ENCODE measurements at regions not wholly inside any gene's neighbourhood (a gene's known extent, or its start where the extent isn't known, plus 50 kb on each side); places are given as distances from the start of the nearest gene placed in this dataset.

- no peak for DNase-seq (ENCODE audit: low read depth, low spot score)
- H3K27ac ChIP-seq (ENCODE audit: control insufficient read depth, insufficient read depth, low read length): no peak overlapping the region
- no peaks in the 10 kb centered on the region for H4K20me1 ChIP-seq (ENCODE audit: control insufficient read depth, extremely low read depth, insufficient read depth, low read length)
- peaks cover 2% of the 10 kb centered on the region for H3K9me3 ChIP-seq (ENCODE audit: control insufficient read depth, low read depth, low read length)
- H2AFZ ChIP-seq (ENCODE audit: control insufficient read depth, low read length): no peak overlapping the region
- no peaks in the 10 kb centered on the region for H3K9me1 ChIP-seq (ENCODE audit: control insufficient read depth, extremely low read depth, insufficient read depth, low read length)
- dilution Hi-C loops (cut with MboI; ENCODE audit: extremely low pct_ligation_motif_present, low sequenced_read_pairs): no loop called here
- no peaks in the 10 kb centered on the region for H3K36me3 ChIP-seq (ENCODE audit: control insufficient read depth in 2 of 2, extremely low read depth in 1 of 2, insufficient read depth in 2 of 2, low read length in 2 of 2)
- H3K4me2 ChIP-seq (ENCODE audit: control insufficient read depth, extremely low read depth, insufficient read depth, low read depth, low read length): no peak overlapping the region
- no peaks in the 10 kb centered on the region for H3K27me3 ChIP-seq (ENCODE audit: control insufficient read depth, extremely low read depth, insufficient read depth, low read length)
- H3K4me3 ChIP-seq (ENCODE audit: control insufficient read depth in 2 of 3, extremely low read depth in 1 of 3, insufficient read depth in 2 of 3, low read depth in 1 of 3, low read length in 3 of 3): no peak overlapping the region
- no peak for FAIRE-seq
- H3K79me2 ChIP-seq (ENCODE audit: control insufficient read depth, insufficient read depth, low read length): no peaks in the 10 kb centered on the region
- no peaks in the 10 kb centered on the region for H3K4me1 ChIP-seq (ENCODE audit: control insufficient read depth, extremely low read depth, insufficient read depth, low read length)
- TF ChIP-seq CTCF (optimal IDR thresholded peaks at IDR 0.05 in 1 of 3, IDR thresholded peaks at IDR 0.05 in 1 of 3, conservative IDR thresholded peaks at IDR 0.05 in 1 of 3; ENCODE audit: extremely low read depth in 1 of 3, insufficient read depth in 2 of 3, low read length in 3 of 3) (no peak), EZH2 (IDR thresholded peaks at IDR 0.05; ENCODE audit: low read length) (no peak)
- no peak overlapping the region for H3K9ac ChIP-seq (ENCODE audit: control insufficient read depth, extremely low read depth, insufficient read depth, low read length)
Measured at GRCh38 chr4:160877087-160877790, 1286.6 kb downstream of the FSTL5 start.

GRCh38 chr4:160880180-160880579 is 1283.6 kb downstream of the FSTL5 start:
- Histone ChIP-seq H3K4me3 (ENCODE audit: control insufficient read depth in 2 of 3, extremely low read depth in 1 of 3, insufficient read depth in 2 of 3, low read depth in 1 of 3, low read length in 3 of 3) (no peak overlapping the region), H3K27me3 (ENCODE audit: control insufficient read depth, extremely low read depth, insufficient read depth, low read length) (no peaks in the 10 kb centered on the region), H3K36me3 (ENCODE audit: control insufficient read depth in 2 of 2, extremely low read depth in 1 of 2, insufficient read depth in 2 of 2, low read length in 2 of 2) (no peaks in the 10 kb centered on the region), H4K20me1 (ENCODE audit: control insufficient read depth, extremely low read depth, insufficient read depth, low read length) (no peaks in the 10 kb centered on the region), H3K9ac (ENCODE audit: control insufficient read depth, extremely low read depth, insufficient read depth, low read length) (no peak overlapping the region), H3K27ac (ENCODE audit: control insufficient read depth, insufficient read depth, low read length) (no peak overlapping the region), H3K4me1 (ENCODE audit: control insufficient read depth, extremely low read depth, insufficient read depth, low read length) (no peaks in the 10 kb centered on the region), H3K9me1 (ENCODE audit: control insufficient read depth, extremely low read depth, insufficient read depth, low read length) (no peaks in the 10 kb centered on the region), H2AFZ (ENCODE audit: control insufficient read depth, low read length) (no peak overlapping the region), H3K79me2 (ENCODE audit: control insufficient read depth, insufficient read depth, low read length) (no peaks in the 10 kb centered on the region), H3K4me2 (ENCODE audit: control insufficient read depth, extremely low read depth, insufficient read depth, low read depth, low read length) (no peak overlapping the region), H3K9me3 (ENCODE audit: control insufficient read depth, low read depth, low read length) (peaks cover 2% of the 10 kb centered on the region)
- DNase-seq (ENCODE audit: low read depth, low spot score) (no peak), FAIRE-seq (no peak)
- dilution Hi-C loops (cut with MboI; ENCODE audit: extremely low pct_ligation_motif_present, low sequenced_read_pairs): no loop called here
- TF ChIP-seq CTCF (optimal IDR thresholded peaks at IDR 0.05 in 1 of 3, IDR thresholded peaks at IDR 0.05 in 1 of 3, conservative IDR thresholded peaks at IDR 0.05 in 1 of 3; ENCODE audit: extremely low read depth in 1 of 3, insufficient read depth in 2 of 3, low read length in 3 of 3) (no peak), EZH2 (IDR thresholded peaks at IDR 0.05; ENCODE audit: low read length) (no peak)

Measured in keratinocyte (primary cell).